ENCODE measurements at regions not wholly inside any gene's neighbourhood (a gene's known extent, or its start where the extent isn't known, plus 50 kb on each side); places are given as distances from the start of the nearest gene placed in this dataset.

DNA sequence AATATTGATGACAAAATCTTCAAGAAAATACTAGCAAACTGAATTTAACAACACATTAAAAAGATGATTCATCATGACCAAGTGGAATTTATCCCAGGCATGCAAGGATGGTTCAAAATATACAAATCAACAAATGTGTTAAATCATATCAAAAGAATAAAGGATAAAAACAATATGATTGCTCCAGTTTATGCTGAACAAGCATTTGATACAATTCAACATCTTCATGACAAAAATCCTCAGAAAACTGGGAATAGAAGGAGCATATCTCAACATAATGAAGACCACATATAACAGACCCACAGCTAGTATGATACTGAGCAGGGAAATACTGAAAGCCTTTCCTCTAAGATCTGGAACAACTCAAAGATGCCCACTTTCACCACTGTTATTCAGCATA lies 352.3 kb downstream of the PYDC2 start:
- TF ChIP-seq, protein P1, sequence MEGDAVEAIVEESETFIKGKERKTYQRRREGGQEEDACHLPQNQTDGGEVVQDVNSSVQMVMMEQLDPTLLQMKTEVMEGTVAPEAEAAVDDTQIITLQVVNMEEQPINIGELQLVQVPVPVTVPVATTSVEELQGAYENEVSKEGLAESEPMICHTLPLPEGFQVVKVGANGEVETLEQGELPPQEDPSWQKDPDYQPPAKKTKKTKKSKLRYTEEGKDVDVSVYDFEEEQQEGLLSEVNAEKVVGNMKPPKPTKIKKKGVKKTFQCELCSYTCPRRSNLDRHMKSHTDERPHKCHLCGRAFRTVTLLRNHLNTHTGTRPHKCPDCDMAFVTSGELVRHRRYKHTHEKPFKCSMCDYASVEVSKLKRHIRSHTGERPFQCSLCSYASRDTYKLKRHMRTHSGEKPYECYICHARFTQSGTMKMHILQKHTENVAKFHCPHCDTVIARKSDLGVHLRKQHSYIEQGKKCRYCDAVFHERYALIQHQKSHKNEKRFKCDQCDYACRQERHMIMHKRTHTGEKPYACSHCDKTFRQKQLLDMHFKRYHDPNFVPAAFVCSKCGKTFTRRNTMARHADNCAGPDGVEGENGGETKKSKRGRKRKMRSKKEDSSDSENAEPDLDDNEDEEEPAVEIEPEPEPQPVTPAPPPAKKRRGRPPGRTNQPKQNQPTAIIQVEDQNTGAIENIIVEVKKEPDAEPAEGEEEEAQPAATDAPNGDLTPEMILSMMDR (IDR thresholded peaks at IDR 0.05; ENCODE audit: partially characterized antibody, unreplicated experiment), result no peak
- Mint-ChIP-seq H3K27ac (ENCODE audit: unreplicated experiment) (no peak overlapping the region), H3K9me3 (ENCODE audit: unreplicated experiment) (peaks cover 1% of the 10 kb centered on the region), H3K27me3 (ENCODE audit: unreplicated experiment) (no peaks in the 10 kb centered on the region), H3K4me3 (ENCODE audit: unreplicated experiment) (no peak overlapping the region), H3K4me1 (ENCODE audit: low read depth, unreplicated experiment) (no peaks in the 10 kb centered on the region), H3K36me3 (ENCODE audit: unreplicated experiment) (no peaks in the 10 kb centered on the region)
- no peak for DNase-seq

DNA sequence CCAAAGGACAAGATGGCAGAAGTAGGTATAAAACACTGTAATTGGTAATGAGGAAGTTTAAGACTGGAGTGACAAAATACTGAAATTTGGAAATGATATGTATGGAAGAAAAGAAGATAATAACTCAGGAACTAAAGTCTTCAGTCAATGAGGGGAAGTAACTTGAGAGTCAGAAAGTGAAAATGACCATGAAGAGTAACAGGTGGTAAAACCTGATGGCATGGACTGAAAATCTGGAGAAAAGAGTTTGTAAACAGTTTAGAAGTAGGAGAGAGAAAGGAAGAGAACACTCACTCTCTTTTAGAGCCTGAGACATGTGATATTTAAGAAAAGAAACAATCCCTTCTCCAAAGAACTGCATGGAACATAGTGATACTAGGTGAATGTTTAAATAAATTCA lies 387.9 kb downstream of the PYDC2 start:
- no peaks in the 10 kb centered on the region for H3K4me1 Mint-ChIP-seq (ENCODE audit: low read depth, unreplicated experiment)
- TF ChIP-seq, protein P1 (IDR thresholded peaks at IDR 0.05; ENCODE audit: partially characterized antibody, unreplicated experiment), result no peak
- H3K4me3 Mint-ChIP-seq (ENCODE audit: unreplicated experiment), result no peak overlapping the region
- no peaks in the 10 kb centered on the region for H3K27me3 Mint-ChIP-seq (ENCODE audit: unreplicated experiment)
- no peak for DNase-seq
- H3K27ac Mint-ChIP-seq (ENCODE audit: unreplicated experiment), result no peak overlapping the region
- H3K36me3 Mint-ChIP-seq (ENCODE audit: unreplicated experiment), result no peaks in the 10 kb centered on the region
- H3K9me3 Mint-ChIP-seq (ENCODE audit: unreplicated experiment), result no peaks in the 10 kb centered on the region

DNA sequence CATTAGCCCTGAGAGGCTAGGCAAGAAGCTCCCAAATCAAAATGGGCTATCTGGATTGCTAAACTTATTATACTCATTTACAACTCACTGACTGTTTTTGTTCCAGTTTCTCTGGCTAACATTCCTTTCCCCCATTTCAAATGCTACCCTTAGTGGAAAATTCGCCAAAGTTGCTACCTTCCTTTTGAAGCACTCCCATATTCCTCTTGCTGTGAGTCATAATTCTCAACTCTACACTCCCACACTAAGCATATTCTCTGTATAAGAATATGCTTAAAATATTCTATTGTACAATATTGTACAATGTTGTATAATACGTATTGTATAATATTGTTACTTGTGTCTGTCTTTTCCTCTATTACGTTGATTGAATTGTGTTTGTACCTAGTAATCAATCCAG lies 398.6 kb downstream of the PYDC2 start:
- TF ChIP-seq, protein P1 (IDR thresholded peaks at IDR 0.05; ENCODE audit: partially characterized antibody, unreplicated experiment), result no peak
- no peak for DNase-seq
- no peaks in the 10 kb centered on the region for H3K36me3 Mint-ChIP-seq (ENCODE audit: unreplicated experiment)
- H3K27ac Mint-ChIP-seq (ENCODE audit: unreplicated experiment), result no peak overlapping the region
- H3K4me1 Mint-ChIP-seq (ENCODE audit: low read depth, unreplicated experiment), result no peaks in the 10 kb centered on the region
- no peaks in the 10 kb centered on the region for H3K9me3 Mint-ChIP-seq (ENCODE audit: unreplicated experiment)
- no peaks in the 10 kb centered on the region for H3K27me3 Mint-ChIP-seq (ENCODE audit: unreplicated experiment)
- no peak overlapping the region for H3K4me3 Mint-ChIP-seq (ENCODE audit: unreplicated experiment)

DNA sequence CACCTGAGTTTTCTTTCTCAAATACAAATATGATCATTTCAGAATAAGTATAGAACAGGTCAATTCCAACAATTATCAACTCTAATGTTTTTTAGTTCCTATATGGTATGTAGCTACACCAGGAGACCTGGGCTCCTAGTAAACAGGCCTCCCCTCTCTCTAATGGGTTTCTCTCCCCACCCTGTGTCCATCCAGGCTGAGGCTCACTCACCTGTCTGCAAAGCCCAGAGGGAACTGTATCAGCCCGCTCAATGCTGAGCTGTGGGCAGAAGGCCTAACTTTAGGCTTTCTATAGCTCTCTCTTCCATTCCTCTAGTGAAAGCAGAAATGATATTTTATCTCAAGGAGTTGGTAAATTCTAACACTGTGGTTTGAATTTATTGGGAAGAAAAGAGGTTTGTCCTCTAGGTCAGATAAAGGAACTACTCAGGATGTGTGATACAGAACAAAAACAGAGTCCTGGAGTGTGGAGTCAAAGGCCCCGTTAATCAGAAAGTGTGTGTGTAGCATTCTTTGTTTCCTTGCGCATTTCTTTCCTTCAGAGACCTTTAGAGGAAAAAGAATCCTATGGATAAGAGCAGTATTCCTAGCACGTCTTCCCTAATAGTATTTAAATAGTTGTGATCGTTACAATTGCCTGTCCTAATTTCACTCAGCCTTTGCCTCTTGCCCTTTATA lies 408.9 kb downstream of the PYDC2 start:
- H3K27ac Mint-ChIP-seq (ENCODE audit: unreplicated experiment), result no peak overlapping the region
- no peaks in the 10 kb centered on the region for H3K9me3 Mint-ChIP-seq (ENCODE audit: unreplicated experiment)
- no peaks in the 10 kb centered on the region for H3K27me3 Mint-ChIP-seq (ENCODE audit: unreplicated experiment)
- H3K4me3 Mint-ChIP-seq (ENCODE audit: unreplicated experiment), result no peak overlapping the region
- TF ChIP-seq, protein P1 (IDR thresholded peaks at IDR 0.05; ENCODE audit: partially characterized antibody, unreplicated experiment), result no peak
- no peaks in the 10 kb centered on the region for H3K4me1 Mint-ChIP-seq (ENCODE audit: low read depth, unreplicated experiment)
- no peaks in the 10 kb centered on the region for H3K36me3 Mint-ChIP-seq (ENCODE audit: unreplicated experiment)
- DNase-seq, result no peak

DNA sequence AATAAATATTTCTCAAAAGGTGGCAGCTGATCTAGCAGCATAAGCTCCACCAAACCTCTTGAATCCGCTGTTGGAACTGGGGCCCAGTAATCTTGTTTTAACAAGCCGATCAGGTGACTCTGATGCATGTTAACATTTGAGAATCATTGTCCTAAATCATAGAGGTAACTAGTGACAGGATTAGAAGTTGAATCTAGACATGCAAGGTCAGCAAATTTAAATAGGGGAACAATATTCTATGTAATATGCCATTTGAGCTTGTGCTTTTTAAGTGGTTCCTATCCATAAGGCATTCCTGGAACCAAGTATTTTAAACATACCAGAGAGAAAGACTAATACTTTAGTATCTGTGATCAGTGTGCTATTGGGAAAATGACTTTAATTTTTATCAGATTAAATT lies 412.8 kb downstream of the PYDC2 start:
- TF ChIP-seq, protein P1 (IDR thresholded peaks at IDR 0.05; ENCODE audit: partially characterized antibody, unreplicated experiment), result no peak
- H3K4me1 Mint-ChIP-seq (ENCODE audit: low read depth, unreplicated experiment), result no peaks in the 10 kb centered on the region
- H3K27me3 Mint-ChIP-seq (ENCODE audit: unreplicated experiment), result no peaks in the 10 kb centered on the region
- H3K4me3 Mint-ChIP-seq (ENCODE audit: unreplicated experiment), result no peak overlapping the region
- no peaks in the 10 kb centered on the region for H3K36me3 Mint-ChIP-seq (ENCODE audit: unreplicated experiment)
- no peak for DNase-seq
- H3K9me3 Mint-ChIP-seq (ENCODE audit: unreplicated experiment), result no peaks in the 10 kb centered on the region
- no peak overlapping the region for H3K27ac Mint-ChIP-seq (ENCODE audit: unreplicated experiment)
